ENCODE measurements at regions not wholly inside any gene's neighbourhood (a gene's known extent, or its start where the extent isn't known, plus 50 kb on each side); places are given as distances from the start of the nearest gene placed in this dataset.

- no peaks in the 10 kb centered on the region for H3K27me3 Mint-ChIP-seq (ENCODE audit: insufficient read depth)
Measured at GRCh38 chrX:138485224-138485623, 226.3 kb downstream of the FGF13 start.

GRCh38 chrX:138484451-138484850 lies 227.1 kb downstream of the FGF13 start:
- 100% methylated on average over 1 of the region's 1 CpG; no CpG with 5 or more reads in 1 of the 2 experiments for WGBS, 2 experiments (ENCODE audit: insufficient coverage in 1 of 2, insufficient read length in 1 of 2)
- TF ChIP-seq CTCF (conservative IDR thresholded peaks at IDR 0.05) = no peak
- Histone ChIP-seq H3K27me3 (ENCODE audit: control insufficient read depth, insufficient read depth, low read length, poor library complexity, severe bottlenecking) (no peaks in the 10 kb centered on the region), H3K4me1 (ENCODE audit: control insufficient read depth, insufficient read depth, low read length) (no peaks in the 10 kb centered on the region), H3K4me3 (ENCODE audit: low read length) (no peak overlapping the region), H3K9ac (ENCODE audit: extremely low read depth, low read length, poor library complexity, severe bottlenecking) (no peak overlapping the region), H3K9me3 (ENCODE audit: control insufficient read depth, low read length) (no peaks in the 10 kb centered on the region), H3K27ac (ENCODE audit: low read depth, low read length) (no peak overlapping the region), H3K36me3 (ENCODE audit: control insufficient read depth, insufficient read depth, low read length) (no peaks in the 10 kb centered on the region)
- no peak for DNase-seq
- Mint-ChIP-seq H3K27me3 (ENCODE audit: insufficient read depth) (no peaks in the 10 kb centered on the region), H3K4me1 (no peaks in the 10 kb centered on the region), H3K9me3 (peaks cover 6% of the 10 kb centered on the region), H3K27ac (no peak overlapping the region), H3K36me3 (ENCODE audit: low read depth) (no peaks in the 10 kb centered on the region), H3K4me3 (no peak overlapping the region)

More at GRCh38 chrX:138485224-138485623, 226.3 kb downstream of the FGF13 start:
- no peak overlapping the region for H3K4me3 ChIP-seq (ENCODE audit: low read length)
- Mint-ChIP-seq H3K4me3 (no peak overlapping the region), H3K9me3 (peaks cover 8% of the 10 kb centered on the region), H3K4me1 (no peaks in the 10 kb centered on the region), H3K27ac (no peak overlapping the region), H3K36me3 (ENCODE audit: low read depth) (no peaks in the 10 kb centered on the region)
- DNase-seq = no peak
- H3K9me3 ChIP-seq (ENCODE audit: control insufficient read depth, low read length) = no peaks in the 10 kb centered on the region
- no peak overlapping the region for H3K9ac ChIP-seq (ENCODE audit: extremely low read depth, low read length, poor library complexity, severe bottlenecking)
- H3K27me3 ChIP-seq (ENCODE audit: control insufficient read depth, insufficient read depth, low read length, poor library complexity, severe bottlenecking) = no peaks in the 10 kb centered on the region
- no peak overlapping the region for H3K27ac ChIP-seq (ENCODE audit: low read depth, low read length)
- no peaks in the 10 kb centered on the region for H3K36me3 ChIP-seq (ENCODE audit: control insufficient read depth, insufficient read depth, low read length)
- no peaks in the 10 kb centered on the region for H3K4me1 ChIP-seq (ENCODE audit: control insufficient read depth, insufficient read depth, low read length)
- WGBS, 2 experiments (ENCODE audit: insufficient coverage in 1 of 2, insufficient read length in 1 of 2) = 89 to 100% methylated on average over 2 of the region's 2 CpGs
- TF ChIP-seq CTCF (conservative IDR thresholded peaks at IDR 0.05) = no peak

- Mint-ChIP-seq H3K27me3 (ENCODE audit: insufficient read depth) (no peaks in the 10 kb centered on the region), H3K4me1 (no peaks in the 10 kb centered on the region), H3K27ac (no peak overlapping the region), H3K4me3 (no peak overlapping the region), H3K36me3 (ENCODE audit: low read depth) (no peaks in the 10 kb centered on the region), H3K9me3 (peaks cover 10% of the 10 kb centered on the region)
- TF ChIP-seq CTCF (conservative IDR thresholded peaks at IDR 0.05) = no peak
- Histone ChIP-seq H3K36me3 (ENCODE audit: control insufficient read depth, insufficient read depth, low read length) (no peaks in the 10 kb centered on the region), H3K4me1 (ENCODE audit: control insufficient read depth, insufficient read depth, low read length) (no peaks in the 10 kb centered on the region), H3K27ac (ENCODE audit: low read depth, low read length) (no peak overlapping the region), H3K4me3 (ENCODE audit: low read length) (no peak overlapping the region), H3K9ac (ENCODE audit: extremely low read depth, low read length, poor library complexity, severe bottlenecking) (no peak overlapping the region), H3K27me3 (ENCODE audit: control insufficient read depth, insufficient read depth, low read length, poor library complexity, severe bottlenecking) (no peaks in the 10 kb centered on the region), H3K9me3 (ENCODE audit: control insufficient read depth, low read length) (no peaks in the 10 kb centered on the region)
- no peak for DNase-seq
- WGBS, 2 experiments (ENCODE audit: insufficient coverage in 1 of 2, insufficient read length in 1 of 2) = 97% methylated on average over 3 of the region's 3 CpGs; no CpG with 5 or more reads in 1 of the 2 experiments
Measured at GRCh38 chrX:138481649-138482048, 229.9 kb downstream of the FGF13 start.

Data from endodermal cell (in vitro differentiated cells).